Neural progenitor cell (in vitro differentiated cells): ENCODE measurements at regions not wholly inside any gene's neighbourhood (a gene's known extent, or its start where the extent isn't known, plus 50 kb on each side); places are given as distances from the start of the nearest gene placed in this dataset.

Experiments
- EZH2 ChIP-seq: fragments of 200-600 bp; sonication (generic); IDR thresholded peaks from 2 replicates; pipeline ENCODE4 v1.6.1; 2017; ENCODE audit warnings: antibody characterized with exemption, mild to moderate bottlenecking, moderate library complexity
- EZH2phosphoT487 ChIP-seq: fragments of 200-600 bp; sonication (generic); IDR thresholded peaks from 2 replicates; pipeline ENCODE4 v1.6.1; 2017; ENCODE audit warnings: antibody characterized with exemption
- TF ChIP-seq, protein P1 (sequence below): fragments of 200-600 bp; sonication (generic); IDR thresholded peaks from 2 replicates; pipeline ENCODE4 v1.5.1; 2017; ENCODE audit warnings: antibody characterized with exemption, mild to moderate bottlenecking

- TF ChIP-seq, protein P1, sequence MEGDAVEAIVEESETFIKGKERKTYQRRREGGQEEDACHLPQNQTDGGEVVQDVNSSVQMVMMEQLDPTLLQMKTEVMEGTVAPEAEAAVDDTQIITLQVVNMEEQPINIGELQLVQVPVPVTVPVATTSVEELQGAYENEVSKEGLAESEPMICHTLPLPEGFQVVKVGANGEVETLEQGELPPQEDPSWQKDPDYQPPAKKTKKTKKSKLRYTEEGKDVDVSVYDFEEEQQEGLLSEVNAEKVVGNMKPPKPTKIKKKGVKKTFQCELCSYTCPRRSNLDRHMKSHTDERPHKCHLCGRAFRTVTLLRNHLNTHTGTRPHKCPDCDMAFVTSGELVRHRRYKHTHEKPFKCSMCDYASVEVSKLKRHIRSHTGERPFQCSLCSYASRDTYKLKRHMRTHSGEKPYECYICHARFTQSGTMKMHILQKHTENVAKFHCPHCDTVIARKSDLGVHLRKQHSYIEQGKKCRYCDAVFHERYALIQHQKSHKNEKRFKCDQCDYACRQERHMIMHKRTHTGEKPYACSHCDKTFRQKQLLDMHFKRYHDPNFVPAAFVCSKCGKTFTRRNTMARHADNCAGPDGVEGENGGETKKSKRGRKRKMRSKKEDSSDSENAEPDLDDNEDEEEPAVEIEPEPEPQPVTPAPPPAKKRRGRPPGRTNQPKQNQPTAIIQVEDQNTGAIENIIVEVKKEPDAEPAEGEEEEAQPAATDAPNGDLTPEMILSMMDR, result no peak
- TF ChIP-seq EZH2 (no peak), EZH2phosphoT487 (no peak)
These were observed 129.9 kb upstream of the COL21A1 start for GRCh38 chr6:56377295-56377694.
